T-cell (primary cell): ENCODE measurements at regions not wholly inside any gene's neighbourhood (a gene's known extent, or its start where the extent isn't known, plus 50 kb on each side); places are given as distances from the start of the nearest gene placed in this dataset.

Experiments used
- ATAC-seq, 4 experiments: fragments of 200-7000 bp in 3 of 4; fragments of 150-1000 bp in 1 of 4; cut with Tn5 transposase; replicated peaks in 1 of 4; 1 replicate in 3 of 4; 2 replicates in 1 of 4; pipeline ENCODE4 v1.10.0; 2021; ENCODE audit warnings: moderate library complexity in 3 of 4, mild to moderate bottlenecking in 2 of 4, moderate number of reproducible peaks in 1 of 4
- CTCF ChIA-PET, 2 donors: fragments of 300-600 bp; sonication (Branson Sonifier 250); formaldehyde crosslinking; loops; one replicate each; lab custom pipeline; 2022; ENCODE audit warnings: antibody characterized with exemption in 2 of 2; lab: Charles Lee
- POLR2A ChIA-PET, 2 donors: fragments of 300-600 bp; sonication (Branson Sonifier 250); formaldehyde crosslinking; loops; one replicate each; lab custom pipeline; 2022; ENCODE audit warnings: antibody characterized with exemption in 2 of 2; lab: Charles Lee
- DNase-seq, 35 experiments: peaks; one replicate each; pipeline versions ENCODE4 v3.0.0 to v3.0.0-alpha.2; 2013 to 2023
- H3K27ac ChIP-seq: one replicate; pipeline ENCODE4 v1.5.1; 2013; ENCODE audit warnings: low read length
- H3K27me3 ChIP-seq, 2 experiments: replicated peaks in 1 of 2; 1 replicate in 1 of 2; 2 replicates in 1 of 2; pipeline versions ENCODE4 v1.6.1 to v1.7.0; 2013; ENCODE audit warnings: low read length in 1 of 2, mixed read lengths in 1 of 2; ENCODE audit not compliant: control insufficient read depth in 2 of 2, insufficient read depth in 2 of 2; ENCODE audit errors: extremely low read depth in 1 of 2
- H3K36me3 ChIP-seq, 2 donors: 1 replicate in 1 of 2; 2 replicates in 1 of 2; pipeline versions ENCODE4 v1.6.1 to v1.7.0; 2013; ENCODE audit warnings: low read length in 1 of 2; ENCODE audit not compliant: control insufficient read depth in 2 of 2, insufficient read depth in 1 of 2; ENCODE audit errors: extremely low read depth in 1 of 2
- H3K4me1 ChIP-seq, 2 experiments: 1 replicate in 1 of 2; 2 replicates in 1 of 2; pipeline versions ENCODE4 v1.6.1 to v1.7.0; 2013; ENCODE audit warnings: low read length in 2 of 2, mixed read lengths in 1 of 2; ENCODE audit not compliant: insufficient read depth in 2 of 2, control insufficient read depth in 1 of 2; ENCODE audit errors: extremely low read depth in 1 of 2
- H3K4me3 ChIP-seq, 2 donors: 1 replicate in 1 of 2; 2 replicates in 1 of 2; pipeline versions ENCODE4 v1.5.1 to v1.7.0; 2013; ENCODE audit warnings: mild to moderate bottlenecking in 2 of 2, low read length in 1 of 2, moderate library complexity in 1 of 2; ENCODE audit not compliant: control insufficient read depth in 1 of 2; ENCODE audit errors: extremely low read depth in 1 of 2
- H3K9me3 ChIP-seq: 2 replicates; pipeline ENCODE4 v1.7.0; 2013
- H3K27ac Mint-ChIP-seq, 2 donors: one replicate each; pipeline ENCODE4 v1.8.0; 2020 to 2021; ENCODE audit warnings: mild to moderate bottlenecking in 2 of 2, mixed read lengths in 2 of 2
- H3K27me3 Mint-ChIP-seq, 2 donors: one replicate each; pipeline ENCODE4 v1.8.0; 2021 to 2022; ENCODE audit warnings: mixed read lengths in 2 of 2
- H3K36me3 Mint-ChIP-seq: one replicate; pipeline ENCODE4 v1.8.0; 2021; ENCODE audit warnings: mixed read lengths
- H3K4me1 Mint-ChIP-seq, 3 donors: one replicate each; pipeline ENCODE4 v1.8.0; 2020 to 2022; ENCODE audit warnings: mixed read lengths in 3 of 3, mild to moderate bottlenecking in 1 of 3
- H3K4me3 Mint-ChIP-seq, 3 donors: one replicate each; pipeline ENCODE4 v1.8.0; 2020 to 2022; ENCODE audit warnings: mild to moderate bottlenecking in 3 of 3, mixed read lengths in 3 of 3, moderate library complexity in 3 of 3
- H3K9me3 Mint-ChIP-seq, 3 donors: one replicate each; pipeline ENCODE4 v1.8.0; 2020 to 2022; ENCODE audit warnings: mixed read lengths in 3 of 3
- WGBS: methylation state at CpG from one replicate; pipeline ENCODE4 v1.1.5; 2013; ENCODE audit warnings: missing lambda C conversion rate; ENCODE audit not compliant: insufficient coverage; 5-methylcytosine and 5-hydroxymethylcytosine counted together

- DNase-seq (no peak), ATAC-seq (no peak)
- ChIA-PET CTCF (no interaction called here), POLR2A (no interaction called here)
- no peak overlapping the region for H3K27ac Mint-ChIP-seq
- no peak overlapping the region for H3K4me3 Mint-ChIP-seq
- Histone ChIP-seq H3K4me1 (peaks cover 0 to 2% of the 10 kb centered on the region in 2 experiments), H3K36me3 (no peaks in the 10 kb centered on the region), H3K27ac (no peak overlapping the region), H3K9me3 (no peaks in the 10 kb centered on the region), H3K4me3 (no peak overlapping the region), H3K27me3 (peaks cover 0 to 21% of the 10 kb centered on the region in 2 experiments)
- H3K9me3 Mint-ChIP-seq = peaks cover 0 to 7% (median 0%) of the 10 kb centered on the region in 3 donors
- H3K4me1 Mint-ChIP-seq = peaks cover 4 to 7% (median 6%) of the 10 kb centered on the region in 3 donors
- peaks cover 0 to 19% of the 10 kb centered on the region in 2 donors for H3K27me3 Mint-ChIP-seq
- H3K36me3 Mint-ChIP-seq = no peaks in the 10 kb centered on the region
- no CpG with 5 or more reads among the region's 3 CpGs for WGBS
Measured at GRCh38 chr15:62348623-62349022, 183.5 kb upstream of the C2CD4B start.

- Mint-ChIP-seq H3K4me1 (no peaks in the 10 kb centered on the region), H3K27me3 (peaks cover 10 to 26% of the 10 kb centered on the region in 2 donors), H3K36me3 (no peaks in the 10 kb centered on the region), H3K4me3 (no peak overlapping the region), H3K9me3 (no peaks in the 10 kb centered on the region), H3K27ac (no peak overlapping the region)
- Histone ChIP-seq H3K27me3 (peaks cover 0 to 26% of the 10 kb centered on the region in 2 experiments), H3K9me3 (no peaks in the 10 kb centered on the region), H3K36me3 (no peaks in the 10 kb centered on the region), H3K27ac (no peak overlapping the region), H3K4me1 (no peaks in the 10 kb centered on the region), H3K4me3 (no peak overlapping the region)
- ChIA-PET CTCF (no interaction called here), POLR2A (no interaction called here)
- DNase-seq = no peak
- no peak for ATAC-seq
- no CpG with 5 or more reads among the region's 3 CpGs for WGBS
Measured at GRCh38 chr15:62352817-62353216, 187.7 kb upstream of the C2CD4B start.

DNA sequence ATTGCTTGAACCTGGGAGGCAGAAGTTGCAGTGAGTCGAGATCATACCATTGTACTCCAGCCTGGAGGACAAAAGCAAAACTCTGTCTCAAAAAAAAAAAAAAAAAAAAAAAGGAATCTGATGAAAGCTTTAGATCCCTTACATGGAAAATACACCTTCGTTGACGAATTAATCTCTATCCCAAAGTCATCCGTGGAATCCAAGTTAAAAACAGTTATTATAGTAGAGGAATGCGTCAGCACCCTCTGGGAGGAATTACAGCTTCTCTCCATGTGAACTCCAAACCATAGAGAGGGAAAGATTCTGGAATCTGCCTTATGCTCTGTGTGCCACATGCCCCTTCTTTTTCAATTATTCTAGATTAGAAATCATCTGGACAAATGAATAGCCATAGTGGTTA lies 192.3 kb upstream of the C2CD4B start:
- ChIA-PET POLR2A (no interaction called here), CTCF (interaction anchor here in 1 of 2 donors (0.6 kb wide), 1 partner anchor 35 kb away, joined by 5 read pairs; no protein-coding TSS in a partner anchor)
- peaks cover 0 to 18% of the 10 kb centered on the region in 2 experiments for H3K27me3 ChIP-seq
- no peak for ATAC-seq
- 60% methylated on average over 1 of the region's 5 CpGs for WGBS
- Mint-ChIP-seq H3K27ac (no peak overlapping the region), H3K27me3 (peaks cover 17 to 21% of the 10 kb centered on the region in 2 donors), H3K4me3 (no peak overlapping the region), H3K9me3 (no peaks in the 10 kb centered on the region), H3K36me3 (no peaks in the 10 kb centered on the region), H3K4me1 (no peaks in the 10 kb centered on the region)
- H3K4me3 ChIP-seq = no peak overlapping the region
- H3K4me1 ChIP-seq = no peaks in the 10 kb centered on the region
- no peak overlapping the region for H3K27ac ChIP-seq
- no peak for DNase-seq
- no peaks in the 10 kb centered on the region for H3K9me3 ChIP-seq
- no peaks in the 10 kb centered on the region for H3K36me3 ChIP-seq

GRCh38 chr15:62359416-62359815 lies 194.3 kb upstream of the C2CD4B start:
- H3K27ac ChIP-seq = no peak overlapping the region
- Mint-ChIP-seq H3K27me3 (peaks cover 23 to 30% of the 10 kb centered on the region in 2 donors), H3K9me3 (no peaks in the 10 kb centered on the region), H3K36me3 (no peaks in the 10 kb centered on the region), H3K4me3 (no peak overlapping the region), H3K27ac (no peak overlapping the region), H3K4me1 (no peaks in the 10 kb centered on the region)
- DNase-seq = no peak
- no CpG with 5 or more reads among the region's 3 CpGs for WGBS
- H3K27me3 ChIP-seq = peaks cover 0 to 17% of the 10 kb centered on the region in 2 experiments
- CTCF ChIA-PET = no interaction called here
- POLR2A ChIA-PET = no interaction called here
- no peaks in the 10 kb centered on the region for H3K4me1 ChIP-seq
- no peaks in the 10 kb centered on the region for H3K9me3 ChIP-seq
- no peak overlapping the region for H3K4me3 ChIP-seq
- ATAC-seq = no peak
- no peaks in the 10 kb centered on the region for H3K36me3 ChIP-seq

- Mint-ChIP-seq H3K27me3 (peaks cover 25 to 31% of the 10 kb centered on the region in 2 donors), H3K27ac (no peak overlapping the region), H3K4me3 (no peak overlapping the region), H3K36me3 (no peaks in the 10 kb centered on the region), H3K9me3 (no peaks in the 10 kb centered on the region), H3K4me1 (no peaks in the 10 kb centered on the region)
- Histone ChIP-seq H3K27me3 (peaks cover 0 to 19% of the 10 kb centered on the region in 2 experiments), H3K4me1 (no peaks in the 10 kb centered on the region), H3K4me3 (no peak overlapping the region), H3K27ac (no peak overlapping the region), H3K9me3 (no peaks in the 10 kb centered on the region), H3K36me3 (no peaks in the 10 kb centered on the region)
- ChIA-PET CTCF (no interaction called here), POLR2A (no interaction called here)
- ATAC-seq (no peak), DNase-seq (no peak)
- WGBS = 79% methylated on average over 5 of the region's 11 CpGs
Measured at GRCh38 chr15:62360332-62361097, 195.4 kb upstream of the C2CD4B start.

DNA sequence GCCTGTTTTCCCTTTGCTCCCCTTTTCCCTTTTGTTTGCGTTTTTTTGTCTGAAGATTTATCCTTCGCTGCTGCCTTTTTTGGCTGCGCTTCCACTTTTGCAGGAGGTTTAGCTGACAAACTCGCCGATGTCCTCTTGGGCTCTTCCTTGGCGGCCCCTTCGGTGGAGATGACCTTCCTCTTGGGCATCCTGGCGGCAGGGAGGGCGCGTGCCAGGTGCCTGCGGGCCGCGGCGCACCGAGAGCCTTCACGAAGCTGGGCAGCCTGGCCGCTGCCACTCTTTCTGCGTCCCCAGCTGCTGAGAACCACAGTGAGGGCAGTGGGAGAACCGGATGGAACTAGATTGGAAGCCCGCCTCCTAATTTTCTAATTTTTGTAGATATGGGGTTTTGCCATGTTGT lies 197.1 kb upstream of the C2CD4B start:
- POLR2A ChIA-PET = interaction anchor here in 1 of 2 donors (0.7 kb wide), 1 partner anchor 1740 kb away, joined by 3 read pairs; no protein-coding TSS in a partner anchor
- peaks cover 32 to 36% of the 10 kb centered on the region in 2 donors for H3K27me3 Mint-ChIP-seq

More for the DNA sequence above, 197.1 kb upstream of the C2CD4B start:
- no peaks in the 10 kb centered on the region for H3K36me3 Mint-ChIP-seq
- WGBS = 77% methylated on average over 8 of the region's 20 CpGs
- no peaks in the 10 kb centered on the region for H3K9me3 Mint-ChIP-seq
- no peak overlapping the region for H3K27ac Mint-ChIP-seq
- Histone ChIP-seq H3K4me1 (no peaks in the 10 kb centered on the region), H3K4me3 (no peak overlapping the region), H3K9me3 (no peaks in the 10 kb centered on the region), H3K27me3 (peaks cover 2 to 17% of the 10 kb centered on the region in 2 experiments), H3K27ac (no peak overlapping the region), H3K36me3 (no peaks in the 10 kb centered on the region)
- no peak for ATAC-seq
- DNase-seq = no peak
- no peak overlapping the region for H3K4me3 Mint-ChIP-seq
- no peaks in the 10 kb centered on the region for H3K4me1 Mint-ChIP-seq
- CTCF ChIA-PET = no interaction called here
